NCI-H1092 treated with DMSO at 0.1 percent for 48 hours (cell line): ENCODE measurements at regions not wholly inside any gene's neighbourhood (a gene's known extent, or its start where the extent isn't known, plus 50 kb on each side); places are given as distances from the start of the nearest gene placed in this dataset.

ENCODE experiments used
- DNase-seq: peaks from one replicate; lab custom pipeline; 2025; lab: John Stamatoyannopoulos, UW

- DNase-seq: no peak
These were observed 331.3 kb downstream of the NDFIP2 start for GRCh38 chr13:79812070-79812850.

GRCh38 chr13:79811170-79811569, 330.2 kb downstream of the NDFIP2 start:
- DNase-seq: no peak

- no peak for DNase-seq
These were observed 329.7 kb downstream of the NDFIP2 start for GRCh38 chr13:79810669-79811068.

GRCh38 chr13:79810018-79810417, 329.1 kb downstream of the NDFIP2 start:
- no peak for DNase-seq

- DNase-seq: no peak
These were observed 327.5 kb downstream of the NDFIP2 start for GRCh38 chr13:79808475-79808874.

GRCh38 chr13:79807554-79807953, 326.6 kb downstream of the NDFIP2 start:
- DNase-seq: no peak

GRCh38 chr13:79806821-79807220, 325.9 kb downstream of the NDFIP2 start:
- DNase-seq: no peak

- no peak for DNase-seq
These were observed 324.4 kb downstream of the NDFIP2 start for GRCh38 chr13:79805317-79805716.

- DNase-seq: no peak
These were observed 323.0 kb downstream of the NDFIP2 start for GRCh38 chr13:79803989-79804388.

- no peak for DNase-seq
These were observed 322.3 kb downstream of the NDFIP2 start for GRCh38 chr13:79803296-79803695.

GRCh38 chr13:79802389-79803085, 321.6 kb downstream of the NDFIP2 start:
- DNase-seq: peak; percentile 63

- no peak for DNase-seq
These were observed 318.3 kb downstream of the NDFIP2 start for GRCh38 chr13:79799059-79799867.

- DNase-seq: no peak
These were observed 315.2 kb downstream of the NDFIP2 start for GRCh38 chr13:79796136-79796535.

- no peak for DNase-seq
These were observed 314.0 kb downstream of the NDFIP2 start for GRCh38 chr13:79794931-79795330.

GRCh38 chr13:79792716-79793115, 311.8 kb downstream of the NDFIP2 start:
- DNase-seq: no peak

GRCh38 chr13:79791471-79792042, 310.6 kb downstream of the NDFIP2 start:
- no peak for DNase-seq

GRCh38 chr13:79786176-79786575, 305.2 kb downstream of the NDFIP2 start:
- DNase-seq: no peak

GRCh38 chr13:79782541-79783205, 301.7 kb downstream of the NDFIP2 start:
- DNase-seq: peak; percentile 80

GRCh38 chr13:79781829-79782540, 301.0 kb downstream of the NDFIP2 start:
- no peak for DNase-seq

GRCh38 chr13:79780240-79780639, 299.3 kb downstream of the NDFIP2 start:
- no peak for DNase-seq

- DNase-seq: no peak
These were observed 298.8 kb downstream of the NDFIP2 start for GRCh38 chr13:79779761-79780160.
